Suprapubic skin (tissue), 4 donors: ENCODE measurements at regions not wholly inside any gene's neighbourhood (a gene's known extent, or its start where the extent isn't known, plus 50 kb on each side); places are given as distances from the start of the nearest gene placed in this dataset.

Source experiments
- DNase-seq, 2 donors: peaks; one replicate each; pipeline ENCODE4 v3.0.0-alpha.2; 2019; ENCODE audit warnings: low spot score in 2 of 2
- H3K27ac ChIP-seq: fragments of 200-600 bp; sonication (generic); one replicate; pipeline ENCODE4 v1.5.1; 2019
- H3K27me3 ChIP-seq: fragments of 200-600 bp; sonication (generic); one replicate; pipeline ENCODE4 v1.5.1; 2019
- H3K36me3 ChIP-seq: fragments of 200-600 bp; sonication (generic); one replicate; pipeline ENCODE4 v1.5.1; 2019
- H3K4me1 ChIP-seq: fragments of 200-600 bp; sonication (generic); one replicate; pipeline ENCODE4 v1.5.1; 2019
- H3K4me3 ChIP-seq: fragments of 200-600 bp; sonication (generic); one replicate; pipeline ENCODE4 v1.5.1; 2019; ENCODE audit warnings: mild to moderate bottlenecking
- H3K9me3 ChIP-seq: fragments of 200-600 bp; sonication (generic); one replicate; pipeline ENCODE4 v1.5.1; 2019
- CTCF ChIP-seq, 2 donors: fragments of 200-600 bp in 1 of 2; fragments of 450-650 bp in 1 of 2; sonication (generic) in 1 of 2; IDR thresholded peaks; one replicate each; pipeline ENCODE4 v1.5.1; 2016 to 2019; ENCODE audit warnings: antibody characterized with exemption in 2 of 2, mild to moderate bottlenecking in 1 of 2, moderate library complexity in 1 of 2
- EP300 ChIP-seq: sonication (generic); formaldehyde crosslinking; IDR thresholded peaks from one replicate; pipeline ENCODE4 v1.6.1; 2017; ENCODE audit warnings: antibody characterized with exemption
- POLR2A ChIP-seq, 2 donors: fragments of 450-650 bp; IDR thresholded peaks; one replicate each; pipeline ENCODE4 v1.6.1; 2017; ENCODE audit warnings: antibody characterized with exemption in 2 of 2, mild to moderate bottlenecking in 2 of 2, moderate library complexity in 2 of 2
- POLR2AphosphoS5 ChIP-seq, 3 donors: sonication (generic); formaldehyde crosslinking; IDR thresholded peaks; one replicate each; pipeline ENCODE4 v1.6.1; 2017; ENCODE audit warnings: antibody characterized with exemption in 3 of 3
- WGBS: methylation state at CpG from one replicate; pipeline ENCODE4 v1.1.5; 2018; 5-methylcytosine and 5-hydroxymethylcytosine counted together

DNA sequence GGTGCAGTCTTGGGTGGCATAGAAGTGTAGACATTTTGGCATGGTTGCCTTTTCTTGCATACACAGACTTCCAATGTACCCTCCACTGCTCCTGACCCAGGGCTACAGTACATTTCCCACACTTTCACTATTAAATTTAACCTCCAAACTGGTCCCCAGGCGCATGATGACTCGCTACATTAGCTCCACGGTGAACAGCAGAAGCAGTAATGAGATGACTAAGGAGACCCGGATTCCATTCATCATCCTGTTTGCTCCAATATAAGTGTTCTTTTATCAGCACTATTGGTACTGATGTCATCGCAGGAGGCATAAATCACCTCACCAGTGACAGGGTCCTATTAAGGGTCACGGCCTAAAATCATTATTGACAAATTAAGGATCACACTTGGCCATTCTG is 316.5 kb downstream of the EN1 start:
- TF ChIP-seq POLR2AphosphoS5 (IDR thresholded peaks at IDR 0.05) (no peak), POLR2A (IDR thresholded peaks at IDR 0.05) (no peak), EP300 (no peak), CTCF (IDR thresholded peaks at IDR 0.05) (no peak)
- H3K27ac ChIP-seq, result no peak overlapping the region
- WGBS, result 69% methylated on average over 6 of the region's 6 CpGs

DNA sequence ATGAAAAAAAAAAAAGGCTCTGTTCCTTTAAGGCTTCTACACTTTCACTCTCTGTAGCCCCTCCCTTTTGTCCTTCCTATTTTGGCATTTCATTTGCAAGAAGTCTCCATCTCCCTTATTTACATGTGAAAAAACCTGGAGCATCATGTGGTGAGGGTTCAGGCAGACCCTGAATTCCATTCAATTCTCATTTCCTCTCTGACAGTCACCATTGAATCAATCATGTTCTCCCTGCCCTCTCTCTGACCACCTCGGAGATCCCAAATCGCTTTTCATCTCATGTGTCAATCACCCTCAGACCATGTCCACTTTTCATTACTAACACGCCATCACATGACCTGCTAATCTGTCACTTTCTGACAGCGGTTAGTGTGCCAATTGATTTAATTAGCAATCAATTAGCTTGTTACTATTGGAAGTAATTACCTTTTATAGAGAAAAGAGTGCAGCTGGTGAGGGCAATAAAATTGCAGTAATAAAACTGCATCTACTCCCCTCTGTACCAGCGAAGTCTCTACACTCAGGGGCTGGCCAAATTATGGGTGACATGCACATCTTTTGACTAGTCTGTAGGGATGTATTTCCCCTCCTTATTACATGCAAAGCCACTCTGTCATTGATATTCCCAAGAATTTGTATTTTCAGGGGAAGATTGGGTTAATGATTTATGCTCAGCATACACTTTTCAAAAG is 317.4 kb downstream of the EN1 start:
- WGBS, result 30% methylated on average over 5 of the region's 5 CpGs
- Histone ChIP-seq H3K4me1 (no peaks in the 10 kb centered on the region), H3K9me3 (no peaks in the 10 kb centered on the region), H3K4me3 (no peak overlapping the region), H3K27ac (no peak overlapping the region), H3K36me3 (no peaks in the 10 kb centered on the region), H3K27me3 (no peaks in the 10 kb centered on the region)
- DNase-seq, result no peak
- TF ChIP-seq EP300, result no peak
- no peak for TF ChIP-seq POLR2A (IDR thresholded peaks at IDR 0.05)
- TF ChIP-seq CTCF (IDR thresholded peaks at IDR 0.05), result no peak
- TF ChIP-seq POLR2AphosphoS5 (IDR thresholded peaks at IDR 0.05), result no peak

More for the DNA sequence above, 316.5 kb downstream of the EN1 start:
- DNase-seq, result no peak
- H3K27me3 ChIP-seq, result no peaks in the 10 kb centered on the region
- H3K4me3 ChIP-seq, result no peak overlapping the region
- no peaks in the 10 kb centered on the region for H3K36me3 ChIP-seq
- H3K9me3 ChIP-seq, result no peaks in the 10 kb centered on the region
- no peaks in the 10 kb centered on the region for H3K4me1 ChIP-seq

GRCh38 chr2:118527571-118527970 is 319.9 kb downstream of the EN1 start:
- Histone ChIP-seq H3K4me1 (no peaks in the 10 kb centered on the region), H3K27me3 (no peaks in the 10 kb centered on the region), H3K36me3 (no peaks in the 10 kb centered on the region), H3K27ac (no peak overlapping the region), H3K4me3 (no peak overlapping the region), H3K9me3 (no peaks in the 10 kb centered on the region)
- no peak for TF ChIP-seq CTCF (IDR thresholded peaks at IDR 0.05)
- DNase-seq, result no peak
- WGBS, result 72% methylated on average over 4 of the region's 4 CpGs

DNA sequence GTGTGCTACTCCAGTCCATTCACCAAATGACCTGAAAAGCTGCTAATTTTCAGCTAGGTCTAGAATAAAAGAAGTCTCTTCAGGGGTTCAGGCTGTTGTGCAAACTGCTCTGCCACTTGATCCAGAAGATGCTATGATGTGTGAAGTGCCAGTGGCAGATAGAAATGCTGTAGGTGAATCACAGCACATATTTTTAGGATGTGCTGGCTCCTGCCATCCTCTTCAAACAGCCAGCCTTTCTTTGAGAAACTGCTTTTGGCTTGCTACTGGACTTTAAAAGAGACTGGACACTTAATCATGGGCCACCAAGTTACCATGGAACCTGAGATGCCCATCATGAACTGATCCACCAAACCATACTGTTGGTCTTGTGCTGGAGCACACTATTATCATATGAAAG is 322.1 kb downstream of the EN1 start:
- Histone ChIP-seq H3K9me3 (peaks cover 13% of the 10 kb centered on the region), H3K4me1 (no peaks in the 10 kb centered on the region), H3K27ac (no peak overlapping the region), H3K36me3 (no peaks in the 10 kb centered on the region), H3K27me3 (no peaks in the 10 kb centered on the region), H3K4me3 (no peak overlapping the region)
- no peak for DNase-seq
- TF ChIP-seq CTCF (IDR thresholded peaks at IDR 0.05) (no peak), EP300 (no peak), POLR2AphosphoS5 (IDR thresholded peaks at IDR 0.05) (no peak), POLR2A (IDR thresholded peaks at IDR 0.05) (no peak)

DNA sequence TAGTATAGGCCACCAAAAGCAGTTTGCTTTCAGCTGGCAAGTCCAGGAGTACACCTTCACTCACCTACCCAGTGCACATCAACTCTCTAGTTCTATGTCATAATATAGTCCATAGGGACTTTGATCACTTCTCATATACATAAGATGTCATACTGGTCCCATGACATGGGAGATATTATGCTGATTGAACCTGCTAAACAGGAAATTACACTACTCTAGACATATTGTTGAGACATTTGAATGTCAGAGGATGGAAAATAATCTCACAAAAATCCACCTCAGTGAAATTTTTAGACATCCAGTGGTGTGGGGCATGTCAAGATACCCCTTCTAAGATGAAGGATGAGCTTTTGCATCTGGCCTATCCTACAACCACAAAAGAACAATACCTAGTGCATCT is 322.5 kb downstream of the EN1 start:
- H3K4me1 ChIP-seq, result no peaks in the 10 kb centered on the region
- no peaks in the 10 kb centered on the region for H3K36me3 ChIP-seq
- peaks cover 13% of the 10 kb centered on the region for H3K9me3 ChIP-seq
- DNase-seq, result no peak
- TF ChIP-seq POLR2AphosphoS5 (IDR thresholded peaks at IDR 0.05) (no peak), EP300 (no peak), POLR2A (IDR thresholded peaks at IDR 0.05) (no peak), CTCF (IDR thresholded peaks at IDR 0.05) (no peak)
- H3K27ac ChIP-seq, result no peak overlapping the region
- no peaks in the 10 kb centered on the region for H3K27me3 ChIP-seq
- H3K4me3 ChIP-seq, result no peak overlapping the region
